HL-60 (cell line): ENCODE measurements at regions not wholly inside any gene's neighbourhood (a gene's known extent, or its start where the extent isn't known, plus 50 kb on each side); places are given as distances from the start of the nearest gene placed in this dataset.

ENCODE experiments used
- DNase-seq, 2 experiments: peaks; one replicate each; pipeline ENCODE4 v3.0.0-alpha.2; 2010 to 2020; ENCODE audit warnings: low read depth in 1 of 2, low spot score in 1 of 2
- H3K27ac ChIP-seq: fragments of 250-450 bp; sonication (Bioruptor Pico); replicated peaks from 2 replicates; pipeline ENCODE4 v1.5.1; 2020; ENCODE audit warnings: mild to moderate bottlenecking, moderate library complexity
- H3K27me3 ChIP-seq: fragments of 250-450 bp; sonication (Bioruptor Pico); 2 replicates; pipeline ENCODE4 v1.5.1; 2021; ENCODE audit warnings: mild to moderate bottlenecking, moderate library complexity; ENCODE audit not compliant: insufficient read depth, poor library complexity, severe bottlenecking
- H3K4me3 ChIP-seq: replicated peaks from 2 replicates; pipeline ENCODE4 v1.5.1; 2011; ENCODE audit warnings: mild to moderate bottlenecking, control low read depth, low read length; ENCODE audit not compliant: insufficient read depth
- CTCF ChIP-seq: IDR thresholded peaks from one replicate; pipeline ENCODE4 v1.5.1; 2011; ENCODE audit warnings: low read length, control low read depth, inconsistent platforms; ENCODE audit not compliant: insufficient read depth
- GABPA ChIP-seq: IDR thresholded peaks from 2 replicates; pipeline ENCODE4 v1.6.1; 2012; ENCODE audit warnings: low read depth
- POLR2AphosphoS5 ChIP-seq: IDR thresholded peaks from 2 replicates; pipeline ENCODE4 v1.6.1; 2012; ENCODE audit warnings: low read depth
- REST ChIP-seq: IDR thresholded peaks from 2 replicates; pipeline ENCODE4 v1.6.1; 2012; ENCODE audit warnings: low read depth; ENCODE audit not compliant: insufficient replicate concordance
- SPI1 ChIP-seq: IDR thresholded peaks from 2 replicates; pipeline ENCODE4 v1.6.1; 2012; ENCODE audit warnings: low read depth, mild to moderate bottlenecking, borderline replicate concordance

DNA sequence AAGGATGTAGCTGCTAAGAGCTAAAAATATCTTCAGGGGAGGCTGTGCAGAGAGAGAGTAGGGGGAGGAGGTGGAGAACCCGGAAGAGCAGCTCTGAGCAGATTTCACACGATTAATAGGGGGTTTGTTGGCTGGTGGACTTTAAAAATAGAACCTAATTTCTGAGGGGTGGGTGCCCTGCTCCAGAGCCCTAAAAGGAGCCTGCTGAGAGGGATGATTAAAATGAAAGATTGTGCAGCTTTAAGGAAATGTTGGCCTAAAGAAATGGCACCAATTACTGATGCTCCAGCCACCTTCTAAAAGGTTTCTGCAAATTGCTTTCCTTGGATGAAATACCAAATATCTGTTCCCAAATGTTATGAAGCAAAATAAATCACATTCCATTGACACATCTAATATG, 202.8 kb upstream of the BTBD3 start:
- H3K27me3 ChIP-seq, result no peaks in the 10 kb centered on the region
- H3K27ac ChIP-seq, result no peak overlapping the region
- no peak for DNase-seq

DNA sequence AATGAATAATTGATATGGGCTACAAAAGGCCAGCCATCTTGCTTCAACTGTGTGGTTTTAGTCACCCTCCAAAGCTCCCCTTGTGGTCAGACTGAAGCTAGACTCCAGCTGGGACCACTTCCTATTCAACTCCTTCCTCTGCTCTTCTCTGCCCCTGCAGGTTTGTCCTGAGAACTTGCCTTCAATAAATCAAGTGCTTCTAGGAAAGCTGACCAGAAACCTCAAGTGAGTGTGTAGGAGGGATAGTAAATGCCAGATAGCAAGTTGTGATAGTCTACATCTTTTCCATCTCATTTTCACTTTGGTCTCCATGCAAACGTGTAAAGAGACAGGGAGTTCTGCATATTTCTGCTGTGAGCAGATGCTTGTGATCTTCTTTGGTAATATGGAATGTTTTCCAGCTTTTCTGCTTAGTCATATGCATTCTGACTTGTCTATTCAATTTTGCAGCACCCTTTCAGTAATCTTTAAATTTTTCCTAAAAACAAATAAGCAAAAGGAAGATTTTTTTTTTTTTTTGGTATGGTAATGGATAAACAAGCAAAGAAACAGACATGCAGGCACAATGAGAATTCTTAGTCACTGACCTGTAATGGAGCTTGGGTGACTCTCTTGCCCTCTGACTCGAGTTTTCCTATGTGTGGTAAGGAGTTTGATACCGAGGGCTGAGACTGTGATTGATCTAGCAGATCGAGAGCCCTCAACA, 201.3 kb upstream of the BTBD3 start:
- TF ChIP-seq POLR2AphosphoS5 (no peak), GABPA (no peak), SPI1 (peak; percentile 51; the same call in 1 of the 2 replicates), REST (no peak), CTCF (no peak)
- Histone ChIP-seq H3K27ac (no peak overlapping the region), H3K4me3 (no peak overlapping the region), H3K27me3 (no peaks in the 10 kb centered on the region)
- peak in 1 of 2 experiments; percentile 41 for DNase-seq

More for the DNA sequence above, 202.8 kb upstream of the BTBD3 start:
- H3K4me3 ChIP-seq, result no peak overlapping the region
- TF ChIP-seq REST (no peak), CTCF (no peak), GABPA (no peak), SPI1 (no peak), POLR2AphosphoS5 (no peak)

- no peak for DNase-seq
- no peak for TF ChIP-seq GABPA
- no peak for TF ChIP-seq POLR2AphosphoS5
- TF ChIP-seq SPI1, result no peak
- no peak for TF ChIP-seq CTCF
- no peak for TF ChIP-seq REST
- H3K27ac ChIP-seq, result no peak overlapping the region
- no peaks in the 10 kb centered on the region for H3K27me3 ChIP-seq
- H3K4me3 ChIP-seq, result no peak overlapping the region
Measured at GRCh38 chr20:11716945-11717248, 200.8 kb upstream of the BTBD3 start.
